GM13976 (cell line): ENCODE measurements at regions not wholly inside any gene's neighbourhood (a gene's known extent, or its start where the extent isn't known, plus 50 kb on each side); places are given as distances from the start of the nearest gene placed in this dataset.

ENCODE experiments used
- DNase-seq: peaks from one replicate; pipeline ENCODE4 v3.0.0; 2012; ENCODE audit warnings: low spot score
- in situ Hi-C: fragments of 300-500 bp; cut with MboI; formaldehyde crosslinking; loops from one replicate; pipeline ENCODE4 v1.12.0; 2022; ENCODE audit warnings: low sequenced_read_pairs, mixed read lengths, inconsistent platforms; ENCODE audit not compliant: unreplicated experiment
- TF ChIP-seq, protein P1 (sequence below): IDR thresholded peaks from 2 replicates; pipeline ENCODE4 v1.5.1; 2012; ENCODE audit warnings: borderline replicate concordance, mild to moderate bottlenecking; ENCODE audit not compliant: insufficient read depth; ENCODE audit errors: extremely low read depth, missing control alignments, control extremely low read depth

DNA sequence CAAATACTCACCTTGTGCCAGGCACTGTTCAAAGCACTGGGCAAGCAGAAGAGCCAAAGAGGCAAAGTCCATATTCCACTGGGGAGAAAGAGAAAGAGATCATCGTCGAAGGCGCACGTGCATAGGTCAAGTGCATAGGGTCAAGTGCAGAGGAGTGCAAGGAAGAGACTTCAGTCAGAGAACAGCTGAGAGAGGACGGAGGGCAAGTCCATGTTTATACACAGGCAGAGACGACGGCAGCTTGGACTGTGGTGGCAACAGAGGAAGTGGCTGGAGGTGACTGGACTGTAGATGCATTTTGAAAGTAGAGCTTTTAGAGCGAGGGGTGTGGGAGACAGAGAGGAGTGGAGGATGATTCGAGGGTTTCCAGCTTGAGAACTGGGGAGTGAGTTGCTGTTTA lies 74.7 kb upstream of the SDK2 start:
- in situ Hi-C loops: loop anchor here (25.0 kb wide), 1 partner anchor 282 kb away; no protein-coding TSS in a partner anchor

DNA sequence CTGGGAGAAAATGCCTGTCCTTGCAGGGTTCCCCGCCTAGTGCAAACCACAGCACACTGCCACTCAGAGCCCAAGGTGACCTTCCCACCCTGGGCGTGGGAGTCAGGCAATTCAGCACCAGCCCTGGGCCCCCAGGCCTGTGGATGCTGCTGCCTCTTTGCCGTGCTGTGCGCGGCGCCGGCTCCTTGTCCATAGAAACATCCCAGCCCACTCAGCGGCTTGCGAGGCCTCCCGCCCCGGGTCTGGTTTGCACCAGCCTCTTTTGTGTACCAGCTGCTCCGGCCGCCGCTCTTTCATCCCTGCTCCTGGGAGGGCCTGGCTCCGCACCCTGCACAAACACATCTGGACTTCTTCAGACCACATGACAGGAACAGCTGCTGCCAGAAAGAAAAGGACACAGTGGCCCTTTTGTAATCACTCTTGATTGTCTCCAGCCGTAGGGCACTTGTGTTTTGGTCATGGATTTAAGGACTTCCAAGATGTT lies 75.4 kb upstream of the SDK2 start:
- TF ChIP-seq, protein P1, sequence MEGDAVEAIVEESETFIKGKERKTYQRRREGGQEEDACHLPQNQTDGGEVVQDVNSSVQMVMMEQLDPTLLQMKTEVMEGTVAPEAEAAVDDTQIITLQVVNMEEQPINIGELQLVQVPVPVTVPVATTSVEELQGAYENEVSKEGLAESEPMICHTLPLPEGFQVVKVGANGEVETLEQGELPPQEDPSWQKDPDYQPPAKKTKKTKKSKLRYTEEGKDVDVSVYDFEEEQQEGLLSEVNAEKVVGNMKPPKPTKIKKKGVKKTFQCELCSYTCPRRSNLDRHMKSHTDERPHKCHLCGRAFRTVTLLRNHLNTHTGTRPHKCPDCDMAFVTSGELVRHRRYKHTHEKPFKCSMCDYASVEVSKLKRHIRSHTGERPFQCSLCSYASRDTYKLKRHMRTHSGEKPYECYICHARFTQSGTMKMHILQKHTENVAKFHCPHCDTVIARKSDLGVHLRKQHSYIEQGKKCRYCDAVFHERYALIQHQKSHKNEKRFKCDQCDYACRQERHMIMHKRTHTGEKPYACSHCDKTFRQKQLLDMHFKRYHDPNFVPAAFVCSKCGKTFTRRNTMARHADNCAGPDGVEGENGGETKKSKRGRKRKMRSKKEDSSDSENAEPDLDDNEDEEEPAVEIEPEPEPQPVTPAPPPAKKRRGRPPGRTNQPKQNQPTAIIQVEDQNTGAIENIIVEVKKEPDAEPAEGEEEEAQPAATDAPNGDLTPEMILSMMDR: no peak
- DNase-seq: no peak
- in situ Hi-C loops: loop anchor here (25.0 kb wide), 1 partner anchor 282 kb away; no protein-coding TSS in a partner anchor

More for the DNA sequence above, 74.7 kb upstream of the SDK2 start:
- TF ChIP-seq, protein P1: no peak
- DNase-seq: no peak

DNA sequence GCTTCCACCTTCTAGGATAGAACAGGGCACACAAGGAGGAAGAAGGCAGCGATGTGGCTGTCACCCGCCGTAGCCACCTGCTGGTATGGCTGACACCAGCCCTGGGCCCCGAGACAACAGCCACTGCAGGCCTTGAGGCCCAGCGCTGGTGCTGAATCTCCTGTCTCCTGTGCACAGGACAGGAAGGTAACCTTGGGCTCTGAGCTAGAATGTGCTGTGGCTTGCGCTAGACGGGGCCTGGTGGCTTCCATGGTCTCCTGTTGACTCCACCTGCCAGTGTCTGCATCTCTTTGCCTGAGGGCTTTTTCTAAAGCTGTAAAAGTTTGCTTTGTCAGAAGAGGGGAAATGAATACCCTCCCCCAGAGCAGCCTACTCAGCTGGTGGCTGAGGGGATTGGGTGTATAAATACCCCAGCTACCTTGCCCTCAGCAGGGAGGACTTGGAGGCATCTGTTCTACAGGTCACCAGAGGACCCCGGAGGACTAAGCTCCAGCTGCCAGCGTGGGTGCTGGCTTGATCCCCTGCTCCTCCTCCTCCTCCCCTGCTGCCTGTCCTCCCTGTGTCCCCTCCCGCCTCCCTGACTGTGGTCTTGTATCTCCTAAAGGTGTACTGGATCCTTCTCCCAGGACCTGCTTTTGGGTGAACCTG lies 76.1 kb upstream of the SDK2 start:
- no peak for DNase-seq
- in situ Hi-C loops: loop anchor here (25.0 kb wide), 1 partner anchor 283 kb away; no protein-coding TSS in a partner anchor
- TF ChIP-seq, protein P1: no peak

DNA sequence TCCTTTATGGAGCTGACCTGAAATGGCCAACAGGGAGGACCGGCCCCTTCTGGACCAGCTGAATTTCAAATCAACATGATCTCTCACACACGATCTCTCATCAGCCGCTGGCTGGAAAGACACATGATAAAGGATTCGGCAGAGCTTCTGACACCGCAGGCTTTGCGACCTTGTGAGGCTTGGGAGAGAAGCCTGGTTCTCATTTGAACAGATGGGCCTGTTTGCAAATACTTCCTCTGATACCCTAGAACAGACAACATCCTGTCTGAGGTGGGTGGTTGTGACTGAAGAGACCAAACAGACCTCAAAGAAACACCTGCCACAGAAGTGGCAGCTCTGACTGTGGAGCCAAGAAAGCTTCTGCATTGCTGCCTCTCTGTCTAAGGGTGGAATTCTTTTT lies 77.9 kb upstream of the SDK2 start:
- no peak for DNase-seq
- TF ChIP-seq, protein P1: no peak
- in situ Hi-C loops: loop anchor here (25.0 kb wide), 1 partner anchor 285 kb away; no protein-coding TSS in a partner anchor

DNA sequence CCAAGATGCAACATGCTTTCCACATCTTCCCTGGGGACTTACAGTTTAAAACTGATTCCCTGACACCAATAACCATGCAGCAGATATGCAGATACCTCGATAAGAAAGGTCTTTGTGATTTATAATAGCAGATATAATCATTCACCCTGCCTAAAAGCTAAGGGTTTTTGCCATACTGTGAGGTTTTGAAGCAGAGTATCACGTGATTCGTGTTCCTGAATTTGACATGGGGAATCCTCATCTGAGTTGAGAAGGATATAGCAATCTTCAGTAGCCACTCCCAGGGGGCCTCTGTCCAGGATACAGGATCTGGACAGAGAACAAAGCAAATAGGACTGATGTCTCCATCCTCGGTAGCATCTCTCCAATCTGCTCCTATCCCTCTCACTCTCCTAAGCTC lies 79.1 kb upstream of the SDK2 start:
- TF ChIP-seq, protein P1: no peak
- in situ Hi-C loops: loop anchor here (25.0 kb wide), 1 partner anchor 286 kb away; no protein-coding TSS in a partner anchor
- DNase-seq: no peak

DNA sequence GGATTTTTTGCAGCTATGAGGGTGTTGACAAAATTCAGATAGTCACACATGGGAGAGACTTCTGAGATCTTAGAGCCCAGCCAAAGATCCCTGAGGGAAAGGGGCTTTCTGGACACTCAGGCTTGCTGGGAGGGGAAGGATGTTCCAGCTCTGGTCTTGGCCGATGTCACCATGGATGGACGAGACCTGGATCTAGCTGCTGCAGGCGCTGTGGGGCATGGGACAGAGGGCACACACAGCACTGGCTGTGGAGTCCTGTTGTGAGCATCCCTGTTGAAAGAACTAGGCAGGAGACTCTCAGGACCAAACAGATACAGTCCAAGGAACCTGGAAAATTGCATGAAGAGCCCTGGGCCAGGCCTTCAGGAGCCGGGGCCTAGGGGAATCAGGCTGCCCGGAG lies 80.1 kb upstream of the SDK2 start:
- in situ Hi-C loops: loop anchor here (25.0 kb wide), 1 partner anchor 287 kb away; no protein-coding TSS in a partner anchor
- TF ChIP-seq, protein P1: no peak
- DNase-seq: no peak
